K562 (cell line): ENCODE measurements at regions not wholly inside any gene's neighbourhood (a gene's known extent, or its start where the extent isn't known, plus 50 kb on each side); places are given as distances from the start of the nearest gene placed in this dataset. TPM values are rescaled to one million over a fixed set of nuclear protein-coding genes. Genes with fewer than 3 reads are reported as not detected.

Experiments
- small RNA-seq: library from RNA; depleted of rRNA; stranded (forward); fragments of <200 nt; gene quantifications from one replicate; pipeline ENCODE3, GENCODE V24; 2014

Small RNAs in the stretch of these regions (small RNA-seq; reads per million reads assigned to genes)
- gene AC074050.1 = not detected
